HEK293 (cell line): ENCODE measurements at regions not wholly inside any gene's neighbourhood (a gene's known extent, or its start where the extent isn't known, plus 50 kb on each side); places are given as distances from the start of the nearest gene placed in this dataset.
A peak's percentile ranks its signal among the peaks of the same experiment; 100 is the strongest.

Experiments used
- CTCF ChIA-PET: fragments of 350-600 bp; formaldehyde crosslinking; extraction: SDS; loops from one replicate; lab custom pipeline; 2021; ENCODE audit warnings: antibody characterized with exemption; lab: Yijun Ruan, JAX
- POLR2A ChIA-PET: fragments of 300-600 bp; formaldehyde crosslinking; extraction: SDS; loops from one replicate; lab custom pipeline; 2020; ENCODE audit warnings: antibody characterized with exemption, inconsistent platforms; lab: Yijun Ruan, JAX
- H3K27ac ChIP-seq: fragments of 200-500 bp; sonication (Bioruptor generic); 2 replicates; pipeline ENCODE4 v1.5.1; 2014; ENCODE audit warnings: low read depth, low read length, control low read depth, inconsistent platforms; ENCODE audit errors: extremely low read depth
- H3K36me3 ChIP-seq, 2 experiments: fragments of 200-500 bp in 1 of 2; sonication (Bioruptor generic) in 1 of 2; 1 replicate in 1 of 2; 2 replicates in 1 of 2; pipeline ENCODE4 v1.5.1; 2014 to 2017; ENCODE audit warnings: inconsistent platforms in 2 of 2, low read length in 2 of 2; ENCODE audit not compliant: control insufficient read depth in 2 of 2, insufficient read depth in 1 of 2
- H3K4me1 ChIP-seq: fragments of 200-500 bp; sonication (Bioruptor generic); 2 replicates; pipeline ENCODE4 v1.5.1; 2014; ENCODE audit warnings: mild to moderate bottlenecking, low read length, inconsistent platforms; ENCODE audit not compliant: control insufficient read depth, insufficient read depth
- H3K4me3 ChIP-seq: 2 replicates; pipeline ENCODE4 v1.5.1; 2011; ENCODE audit warnings: low read depth, mild to moderate bottlenecking, control low read depth, low read length, moderate library complexity
- H3K9me3 ChIP-seq: fragments of 200-500 bp; sonication (Bioruptor generic); 2 replicates; pipeline ENCODE4 v1.5.1; 2014; ENCODE audit warnings: low read depth, low read length, inconsistent platforms; ENCODE audit not compliant: control insufficient read depth, insufficient read depth
- AEBP2 ChIP-seq: fragments of 450-650 bp; formaldehyde crosslinking; IDR thresholded peaks from 2 replicates; pipeline ENCODE4 v1.5.1; 2016; ENCODE audit warnings: missing biosample characterization, missing genetic modification characterization, borderline replicate concordance
- BCL11A ChIP-seq: fragments of 450-650 bp; formaldehyde crosslinking; IDR thresholded peaks from 2 replicates; pipeline ENCODE4 v1.5.1; 2016; ENCODE audit warnings: low read depth, missing biosample characterization, missing genetic modification characterization
- BCL6B ChIP-seq: fragments of 450-650 bp; formaldehyde crosslinking; IDR thresholded peaks from 2 replicates; pipeline ENCODE4 v1.5.1; 2017; ENCODE audit warnings: missing biosample characterization, missing genetic modification characterization
- ELK4 ChIP-seq: IDR thresholded peaks from 2 replicates; pipeline ENCODE4 v1.6.1; 2011; ENCODE audit warnings: mild to moderate bottlenecking, low read depth, low read length, borderline replicate concordance
- GLIS1 ChIP-seq: fragments of 450-650 bp; formaldehyde crosslinking; IDR thresholded peaks from 2 replicates; pipeline ENCODE4 v1.5.1; 2016; ENCODE audit warnings: missing biosample characterization, missing genetic modification characterization
- HOXA7 ChIP-seq: sonication (generic); formaldehyde crosslinking; IDR thresholded peaks from 2 replicates; pipeline ENCODE4 v1.8.1; 2022; ENCODE audit warnings: missing genetic modification reagents, borderline replicate concordance
- KLF17 ChIP-seq: fragments of 450-650 bp; formaldehyde crosslinking; IDR thresholded peaks from 2 replicates; pipeline ENCODE4 v1.5.1; 2016; ENCODE audit warnings: missing biosample characterization, missing genetic modification characterization
- ZNF114 ChIP-seq: fragments of 450-650 bp; formaldehyde crosslinking; IDR thresholded peaks from 2 replicates; pipeline ENCODE4 v1.5.0; 2017; ENCODE audit warnings: missing biosample characterization, missing genetic modification characterization
- ZNF146 ChIP-seq: fragments of 450-650 bp; formaldehyde crosslinking; IDR thresholded peaks from 2 replicates; pipeline ENCODE4 v1.5.1; 2016; ENCODE audit warnings: missing biosample characterization, missing genetic modification characterization
- ZNF280D ChIP-seq: fragments of 450-650 bp; formaldehyde crosslinking; IDR thresholded peaks from 2 replicates; pipeline ENCODE4 v1.5.1; 2016; ENCODE audit warnings: missing biosample characterization, missing genetic modification characterization
- ZNF366 ChIP-seq: fragments of 450-650 bp; formaldehyde crosslinking; conservative IDR thresholded peaks from 2 replicates; pipeline ENCODE4 v1.5.1; 2016; ENCODE audit warnings: missing biosample characterization, missing genetic modification characterization
- ZNF423 ChIP-seq: fragments of 450-650 bp; formaldehyde crosslinking; IDR thresholded peaks from 2 replicates; pipeline ENCODE4 v1.5.1; 2016; ENCODE audit warnings: missing biosample characterization, missing genetic modification characterization
- ZNF514 ChIP-seq: fragments of 450-650 bp; formaldehyde crosslinking; IDR thresholded peaks from 2 replicates; pipeline ENCODE4 v1.5.1; 2016; ENCODE audit warnings: missing biosample characterization, missing genetic modification characterization
- ZNF626 ChIP-seq: fragments of 450-650 bp; sonication (Bioruptor Pico); formaldehyde crosslinking; IDR thresholded peaks from 2 replicates; pipeline ENCODE4 v1.5.1; 2018; ENCODE audit warnings: missing biosample characterization, missing genetic modification characterization, inconsistent platforms
- ZNF747 ChIP-seq: fragments of 450-650 bp; formaldehyde crosslinking; IDR thresholded peaks from 2 replicates; pipeline ENCODE4 v1.5.1; 2016; ENCODE audit warnings: missing biosample characterization, missing genetic modification characterization

GRCh38 chr20:51212816-51213215, 189.9 kb upstream of the KCNG1 start (continued):
- TF ChIP-seq AEBP2 (tag by site-specific recombination), result no peak
- no peak for TF ChIP-seq ZNF747
- no peak for TF ChIP-seq ZNF280D (tag by site-specific recombination)

GRCh38 chr20:51211191-51211590, 188.3 kb upstream of the KCNG1 start:
- H3K36me3 ChIP-seq, result no peaks in the 10 kb centered on the region
- CTCF ChIA-PET, result interaction anchor here (0.6 kb wide), 1 partner anchor 393 kb away, joined by 4 read pairs; no protein-coding TSS in a partner anchor
- no peaks in the 10 kb centered on the region for H3K9me3 ChIP-seq
- TF ChIP-seq BCL6B (peak; percentile 51; the same call in 1 of the 2 replicates), ZNF366 (no peak), GLIS1 (tag by site-specific recombination) (peak; percentile 26; the same call in 1 of the 2 replicates)
- TF ChIP-seq, all 188 proteins: peak for 2
- H3K27ac ChIP-seq, result no peak overlapping the region
- POLR2A ChIA-PET, result no interaction called here
- H3K4me3 ChIP-seq, result no peak overlapping the region
- no peaks in the 10 kb centered on the region for H3K4me1 ChIP-seq

- H3K9me3 ChIP-seq, result no peaks in the 10 kb centered on the region
- POLR2A ChIA-PET, result no interaction called here
- TF ChIP-seq ELK4 (no peak), ZNF114 (tag by site-specific recombination) (no peak), HOXA7 (CRISPR knock-in tag) (no peak), ZNF366 (no peak), ZNF423 (tag by site-specific recombination) (no peak), ZNF514 (tag by site-specific recombination) (no peak), ZNF146 (tag by site-specific recombination) (no peak), ZNF626 (tag by site-specific recombination) (no peak), BCL11A (tag by site-specific recombination) (no peak), KLF17 (tag by site-specific recombination) (no peak)
- H3K4me3 ChIP-seq, result no peak overlapping the region
- CTCF ChIA-PET, result interaction anchor here (0.7 to 1.7 kb wide), 3 partner anchors 11 to 195 kb away, joined by 3 to 4 read pairs (median 4); no protein-coding TSS in a partner anchor
- H3K4me1 ChIP-seq, result no peaks in the 10 kb centered on the region
- H3K36me3 ChIP-seq, result no peaks in the 10 kb centered on the region
- no peak overlapping the region for H3K27ac ChIP-seq
Observed at GRCh38 chr20:51210084-51210483, 187.2 kb upstream of the KCNG1 start.
